EL (cell line): ENCODE measurements at regions not wholly inside any gene's neighbourhood (a gene's known extent, or its start where the extent isn't known, plus 50 kb on each side); places are given as distances from the start of the nearest gene placed in this dataset.

Experiments used
- DNase-seq: peaks from one replicate; pipeline ENCODE4 v3.0.0-alpha.2; 2016

- DNase-seq: no peak
These were observed 158.0 kb upstream of the PMEPA1 start for GRCh38 chr20:57867807-57868206.

GRCh38 chr20:57867181-57867803 is 157.5 kb upstream of the PMEPA1 start:
- DNase-seq: no peak

- DNase-seq: no peak
These were observed 156.7 kb upstream of the PMEPA1 start for GRCh38 chr20:57866250-57867106.

- DNase-seq: no peak
These were observed 155.5 kb upstream of the PMEPA1 start for GRCh38 chr20:57865266-57865665.

GRCh38 chr20:57860576-57860975 is 150.8 kb upstream of the PMEPA1 start:
- no peak for DNase-seq

GRCh38 chr20:57857969-57858368 is 148.2 kb upstream of the PMEPA1 start:
- DNase-seq: no peak

GRCh38 chr20:57857118-57857517 is 147.3 kb upstream of the PMEPA1 start:
- no peak for DNase-seq

GRCh38 chr20:57856658-57857057 is 146.8 kb upstream of the PMEPA1 start:
- no peak for DNase-seq

- DNase-seq: no peak
These were observed 142.0 kb upstream of the PMEPA1 start for GRCh38 chr20:57851796-57852195.

- no peak for DNase-seq
These were observed 141.3 kb upstream of the PMEPA1 start for GRCh38 chr20:57851025-57851682.

- no peak for DNase-seq
These were observed 139.9 kb upstream of the PMEPA1 start for GRCh38 chr20:57849521-57850215.

GRCh38 chr20:57849121-57849520 is 139.3 kb upstream of the PMEPA1 start:
- no peak for DNase-seq

GRCh38 chr20:57848282-57848681 is 138.5 kb upstream of the PMEPA1 start:
- DNase-seq: no peak

GRCh38 chr20:57847104-57847503 is 137.3 kb upstream of the PMEPA1 start:
- no peak for DNase-seq

GRCh38 chr20:57844626-57845596 is 135.1 kb upstream of the PMEPA1 start:
- DNase-seq: no peak

- DNase-seq: no peak
These were observed 134.3 kb upstream of the PMEPA1 start for GRCh38 chr20:57843941-57844625.

- DNase-seq: no peak
These were observed 132.9 kb upstream of the PMEPA1 start for GRCh38 chr20:57842720-57843119.

GRCh38 chr20:57841297-57841866 is 131.6 kb upstream of the PMEPA1 start:
- no peak for DNase-seq

GRCh38 chr20:57840504-57841296 is 130.9 kb upstream of the PMEPA1 start:
- DNase-seq: no peak

GRCh38 chr20:57840066-57840465 is 130.3 kb upstream of the PMEPA1 start:
- DNase-seq: no peak
